ENCODE measurements at regions not wholly inside any gene's neighbourhood (a gene's known extent, or its start where the extent isn't known, plus 50 kb on each side); places are given as distances from the start of the nearest gene placed in this dataset.

- no peaks in the 10 kb centered on the region for H3K4me1 Mint-ChIP-seq
- H3K27ac Mint-ChIP-seq, result no peak overlapping the region
- H3K36me3 ChIP-seq (ENCODE audit: insufficient read depth, low read length), result no peaks in the 10 kb centered on the region
- H3K4me3 Mint-ChIP-seq, result no peak overlapping the region
- H3K9me3 ChIP-seq (ENCODE audit: low read length), result no peaks in the 10 kb centered on the region
- DNase-seq, result no peak
- no peak overlapping the region for H3K4me3 ChIP-seq (ENCODE audit: low read length)
- peaks cover 0 to 6% (median 2%) of the 10 kb centered on the region in 5 donors for H3K9me3 Mint-ChIP-seq
- POLR2A ChIA-PET, result no interaction called here
- no peaks in the 10 kb centered on the region for H3K27me3 ChIP-seq (ENCODE audit: insufficient read depth, low read length, poor library complexity, severe bottlenecking)
- H3K36me3 Mint-ChIP-seq, result no peaks in the 10 kb centered on the region
- H3K27ac ChIP-seq (ENCODE audit: low read depth, low read length), result no peak overlapping the region
- no peaks in the 10 kb centered on the region for H3K27me3 Mint-ChIP-seq
- H3K4me1 ChIP-seq (ENCODE audit: insufficient read depth, low read length), result no peaks in the 10 kb centered on the region
- CTCF ChIA-PET, result no interaction called here
Observed at GRCh38 chr12:30391766-30392366, 303.8 kb downstream of the IPO8 start.

- H3K36me3 Mint-ChIP-seq, result no peaks in the 10 kb centered on the region
- no peaks in the 10 kb centered on the region for H3K4me1 Mint-ChIP-seq
- CTCF ChIA-PET, result no interaction called here
Observed at GRCh38 chr12:30385706-30386105, 310.0 kb downstream of the IPO8 start.

GRCh38 chr12:30384976-30385375 is 310.7 kb downstream of the IPO8 start:
- Mint-ChIP-seq H3K36me3 (no peaks in the 10 kb centered on the region), H3K4me1 (no peaks in the 10 kb centered on the region), H3K9me3 (peaks cover 0 to 7% (median 0%) of the 10 kb centered on the region in 5 donors), H3K4me3 (no peak overlapping the region), H3K27me3 (no peaks in the 10 kb centered on the region), H3K27ac (no peak overlapping the region)
- ChIA-PET CTCF (no interaction called here), POLR2A (no interaction called here)
- DNase-seq, result no peak
- H3K4me3 ChIP-seq (ENCODE audit: low read length), result no peak overlapping the region
- H3K9me3 ChIP-seq (ENCODE audit: low read length), result no peaks in the 10 kb centered on the region
- H3K27ac ChIP-seq (ENCODE audit: low read depth, low read length), result no peak overlapping the region
- no peaks in the 10 kb centered on the region for H3K4me1 ChIP-seq (ENCODE audit: insufficient read depth, low read length)
- H3K36me3 ChIP-seq (ENCODE audit: insufficient read depth, low read length), result no peaks in the 10 kb centered on the region
- no peaks in the 10 kb centered on the region for H3K27me3 ChIP-seq (ENCODE audit: insufficient read depth, low read length, poor library complexity, severe bottlenecking)

More at GRCh38 chr12:30385706-30386105, 310.0 kb downstream of the IPO8 start:
- Mint-ChIP-seq H3K27me3 (no peaks in the 10 kb centered on the region), H3K9me3 (peaks cover 0 to 6% (median 0%) of the 10 kb centered on the region in 5 donors), H3K27ac (no peak overlapping the region), H3K4me3 (no peak overlapping the region)
- H3K27me3 ChIP-seq (ENCODE audit: insufficient read depth, low read length, poor library complexity, severe bottlenecking), result no peaks in the 10 kb centered on the region
- no peaks in the 10 kb centered on the region for H3K4me1 ChIP-seq (ENCODE audit: insufficient read depth, low read length)
- no peak for DNase-seq
- H3K27ac ChIP-seq (ENCODE audit: low read depth, low read length), result no peak overlapping the region
- no peak overlapping the region for H3K4me3 ChIP-seq (ENCODE audit: low read length)
- no peaks in the 10 kb centered on the region for H3K9me3 ChIP-seq (ENCODE audit: low read length)
- POLR2A ChIA-PET, result no interaction called here
- H3K36me3 ChIP-seq (ENCODE audit: insufficient read depth, low read length), result no peaks in the 10 kb centered on the region

GRCh38 chr12:30378307-30378706 is 317.4 kb downstream of the IPO8 start:
- Mint-ChIP-seq H3K4me3 (no peak overlapping the region), H3K36me3 (no peaks in the 10 kb centered on the region), H3K4me1 (no peaks in the 10 kb centered on the region), H3K27me3 (peaks cover 0 to 2% of the 10 kb centered on the region in 2 donors), H3K9me3 (peaks cover 0 to 15% (median 7%) of the 10 kb centered on the region in 5 donors), H3K27ac (no peak overlapping the region)
- ChIA-PET POLR2A (no interaction called here), CTCF (no interaction called here)
- no peak overlapping the region for H3K4me3 ChIP-seq (ENCODE audit: low read length)
- DNase-seq, result no peak
- no peaks in the 10 kb centered on the region for H3K27me3 ChIP-seq (ENCODE audit: insufficient read depth, low read length, poor library complexity, severe bottlenecking)
- H3K4me1 ChIP-seq (ENCODE audit: insufficient read depth, low read length), result no peaks in the 10 kb centered on the region
- no peaks in the 10 kb centered on the region for H3K36me3 ChIP-seq (ENCODE audit: insufficient read depth, low read length)
- H3K27ac ChIP-seq (ENCODE audit: low read depth, low read length), result no peak overlapping the region
- no peaks in the 10 kb centered on the region for H3K9me3 ChIP-seq (ENCODE audit: low read length)

GRCh38 chr12:30364822-30365221 is 330.8 kb downstream of the IPO8 start:
- CTCF ChIA-PET, result no interaction called here
- Mint-ChIP-seq H3K27me3 (no peaks in the 10 kb centered on the region), H3K9me3 (peaks cover 0 to 9% (median 0%) of the 10 kb centered on the region in 5 donors), H3K36me3 (no peaks in the 10 kb centered on the region), H3K27ac (no peak overlapping the region), H3K4me1 (no peaks in the 10 kb centered on the region), H3K4me3 (no peak overlapping the region)
- Histone ChIP-seq H3K4me1 (ENCODE audit: insufficient read depth, low read length) (no peaks in the 10 kb centered on the region), H3K4me3 (ENCODE audit: low read length) (no peak overlapping the region), H3K9me3 (ENCODE audit: low read length) (no peaks in the 10 kb centered on the region), H3K36me3 (ENCODE audit: insufficient read depth, low read length) (no peaks in the 10 kb centered on the region), H3K27ac (ENCODE audit: low read depth, low read length) (no peak overlapping the region), H3K27me3 (ENCODE audit: insufficient read depth, low read length, poor library complexity, severe bottlenecking) (no peaks in the 10 kb centered on the region)
- POLR2A ChIA-PET, result no interaction called here
- no peak for DNase-seq

GRCh38 chr12:30361145-30361544 is 334.5 kb downstream of the IPO8 start:
- H3K27ac Mint-ChIP-seq, result no peak overlapping the region
- no peak overlapping the region for H3K4me3 ChIP-seq (ENCODE audit: low read length)
- no peaks in the 10 kb centered on the region for H3K27me3 Mint-ChIP-seq
- no peaks in the 10 kb centered on the region for H3K4me1 Mint-ChIP-seq
- H3K27me3 ChIP-seq (ENCODE audit: insufficient read depth, low read length, poor library complexity, severe bottlenecking), result no peaks in the 10 kb centered on the region
- no peaks in the 10 kb centered on the region for H3K4me1 ChIP-seq (ENCODE audit: insufficient read depth, low read length)
- no peaks in the 10 kb centered on the region for H3K36me3 ChIP-seq (ENCODE audit: insufficient read depth, low read length)
- no peaks in the 10 kb centered on the region for H3K9me3 ChIP-seq (ENCODE audit: low read length)
- peaks cover 0 to 9% (median 0%) of the 10 kb centered on the region in 5 donors for H3K9me3 Mint-ChIP-seq
- H3K4me3 Mint-ChIP-seq, result no peak overlapping the region
- ChIA-PET CTCF (no interaction called here), POLR2A (no interaction called here)
- no peaks in the 10 kb centered on the region for H3K36me3 Mint-ChIP-seq
- no peak overlapping the region for H3K27ac ChIP-seq (ENCODE audit: low read depth, low read length)
- DNase-seq, result no peak

- ChIA-PET POLR2A (no interaction called here), CTCF (no interaction called here)
- Histone ChIP-seq H3K27me3 (ENCODE audit: insufficient read depth, low read length, poor library complexity, severe bottlenecking) (no peaks in the 10 kb centered on the region), H3K9me3 (ENCODE audit: low read length) (no peaks in the 10 kb centered on the region), H3K4me3 (ENCODE audit: low read length) (no peak overlapping the region), H3K36me3 (ENCODE audit: insufficient read depth, low read length) (no peaks in the 10 kb centered on the region), H3K4me1 (ENCODE audit: insufficient read depth, low read length) (no peaks in the 10 kb centered on the region), H3K27ac (ENCODE audit: low read depth, low read length) (no peak overlapping the region)
- Mint-ChIP-seq H3K27me3 (no peaks in the 10 kb centered on the region), H3K4me3 (no peak overlapping the region), H3K27ac (no peak overlapping the region), H3K4me1 (no peaks in the 10 kb centered on the region), H3K9me3 (peaks cover 0 to 6% (median 0%) of the 10 kb centered on the region in 5 donors), H3K36me3 (no peaks in the 10 kb centered on the region)
- DNase-seq, result no peak
Observed at GRCh38 chr12:30358671-30359070, 337.0 kb downstream of the IPO8 start.

GRCh38 chr12:30357766-30358490 is 337.7 kb downstream of the IPO8 start:
- ChIA-PET POLR2A (no interaction called here), CTCF (no interaction called here)
- Histone ChIP-seq H3K36me3 (ENCODE audit: insufficient read depth, low read length) (no peaks in the 10 kb centered on the region), H3K27ac (ENCODE audit: low read depth, low read length) (no peak overlapping the region), H3K9me3 (ENCODE audit: low read length) (no peaks in the 10 kb centered on the region), H3K4me1 (ENCODE audit: insufficient read depth, low read length) (no peaks in the 10 kb centered on the region), H3K4me3 (ENCODE audit: low read length) (no peak overlapping the region), H3K27me3 (ENCODE audit: insufficient read depth, low read length, poor library complexity, severe bottlenecking) (no peaks in the 10 kb centered on the region)
- peaks cover 0 to 6% (median 1%) of the 10 kb centered on the region in 5 donors for H3K9me3 Mint-ChIP-seq
- peak overlapping the region in 1 of 8 donors; percentile 50 for H3K27ac Mint-ChIP-seq
- H3K4me3 Mint-ChIP-seq, result no peak overlapping the region
- H3K4me1 Mint-ChIP-seq, result no peaks in the 10 kb centered on the region
- H3K27me3 Mint-ChIP-seq, result no peaks in the 10 kb centered on the region
- no peaks in the 10 kb centered on the region for H3K36me3 Mint-ChIP-seq
- no peak for DNase-seq
